ENCODE measurements at regions not wholly inside any gene's neighbourhood (a gene's known extent, or its start where the extent isn't known, plus 50 kb on each side); places are given as distances from the start of the nearest gene placed in this dataset.
"Not testable (repeated sequence)": the region's sequence is repeated elsewhere in the genome, so short reads cannot be mapped to it uniquely, and the experiment has no call there.

- no peak for DNase-seq
These were observed 133.1 kb upstream of the NFIA start for GRCh38 chr1:60949154-60949825.

GRCh38 chr1:60948486-60948885 is 133.9 kb upstream of the NFIA start:
- DNase-seq = no peak

GRCh38 chr1:60947367-60947766 is 135.0 kb upstream of the NFIA start:
- DNase-seq = no peak

GRCh38 chr1:60942896-60943638 is 139.3 kb upstream of the NFIA start:
- DNase-seq = no peak

GRCh38 chr1:60942291-60942690 is 140.1 kb upstream of the NFIA start:
- no peak for DNase-seq

- DNase-seq = not testable (repeated sequence)
These were observed 141.7 kb upstream of the NFIA start for GRCh38 chr1:60940685-60941084.

GRCh38 chr1:60937720-60938119 is 144.6 kb upstream of the NFIA start:
- no peak for DNase-seq

- DNase-seq = no peak
These were observed 145.6 kb upstream of the NFIA start for GRCh38 chr1:60936591-60937342.

- no peak for DNase-seq
These were observed 146.2 kb upstream of the NFIA start for GRCh38 chr1:60936163-60936562.

GRCh38 chr1:60935599-60936110 is 146.7 kb upstream of the NFIA start:
- no peak for DNase-seq

- no peak for DNase-seq
These were observed 152.2 kb upstream of the NFIA start for GRCh38 chr1:60930130-60930529.

- no peak for DNase-seq
These were observed 157.2 kb upstream of the NFIA start for GRCh38 chr1:60924964-60925798.

- DNase-seq = no peak
These were observed 158.2 kb upstream of the NFIA start for GRCh38 chr1:60924165-60924564.

- DNase-seq = no peak
These were observed 158.8 kb upstream of the NFIA start for GRCh38 chr1:60923389-60924087.

- no peak for DNase-seq
These were observed 160.1 kb upstream of the NFIA start for GRCh38 chr1:60922304-60922703.

GRCh38 chr1:60921175-60921574 is 161.2 kb upstream of the NFIA start:
- no peak for DNase-seq

GRCh38 chr1:60920561-60920960 is 161.8 kb upstream of the NFIA start:
- no peak for DNase-seq

GRCh38 chr1:60918867-60919266 is 163.5 kb upstream of the NFIA start:
- no peak for DNase-seq

- no peak for DNase-seq
These were observed 165.5 kb upstream of the NFIA start for GRCh38 chr1:60916906-60917305.

GRCh38 chr1:60916199-60916598 is 166.2 kb upstream of the NFIA start:
- no peak for DNase-seq

GRCh38 chr1:60915441-60915840 is 166.9 kb upstream of the NFIA start:
- DNase-seq = no peak

GRCh38 chr1:60914982-60915381 is 167.4 kb upstream of the NFIA start:
- no peak for DNase-seq

Data from stimulated activated CD4-positive, alpha-beta T cell treated with anti-CD3 and anti-CD28 coated beads, Interleukin-2, amount 100 ng/mL, for 48 hours (primary cell).